Adrenal gland (tissue), 5 donors: ENCODE measurements at regions not wholly inside any gene's neighbourhood (a gene's known extent, or its start where the extent isn't known, plus 50 kb on each side); places are given as distances from the start of the nearest gene placed in this dataset.

ENCODE experiments used
- CTCF ChIP-seq, 6 experiments: fragments of 450-650 bp in 4 of 6; fragments of 200-600 bp in 2 of 6; sonication (generic) in 1 of 6; IDR thresholded peaks; 1 replicate in 5 of 6; 2 replicates in 1 of 6; pipeline versions ENCODE4 v1.5.1 to v1.8.0; 2016 to 2021; ENCODE audit warnings: antibody characterized with exemption in 6 of 6, mild to moderate bottlenecking in 2 of 6, moderate library complexity in 1 of 6
- POLR2A ChIP-seq, 2 donors: fragments of 450-650 bp; IDR thresholded peaks; one replicate each; pipeline ENCODE4 v1.6.1; 2017; ENCODE audit warnings: antibody characterized with exemption in 2 of 2, mild to moderate bottlenecking in 2 of 2, moderate library complexity in 1 of 2
- donor health status: DM: no; HTN: no; CAD: no.

GRCh38 chr14:97158102-97158501, 360.9 kb downstream of the VRK1 start:
- no peak for TF ChIP-seq CTCF (IDR thresholded peaks at IDR 0.05)
- TF ChIP-seq POLR2A (IDR thresholded peaks at IDR 0.05), result no peak
